Sigmoid colon (tissue), 3 donors: ENCODE measurements at regions not wholly inside any gene's neighbourhood (a gene's known extent, or its start where the extent isn't known, plus 50 kb on each side); places are given as distances from the start of the nearest gene placed in this dataset.

ENCODE experiments used
- CTCF ChIP-seq, 4 experiments: fragments of 450-650 bp in 3 of 4; fragments of 200-600 bp in 1 of 4; IDR thresholded peaks; one replicate each; pipeline ENCODE4 v1.5.1; 2016 to 2019; ENCODE audit warnings: antibody characterized with exemption in 4 of 4, mild to moderate bottlenecking in 3 of 4, moderate library complexity in 2 of 4
- POLR2A ChIP-seq, 2 donors: fragments of 450-650 bp; IDR thresholded peaks; one replicate each; pipeline ENCODE4 v1.6.1; 2016; ENCODE audit warnings: antibody characterized with exemption in 2 of 2, mild to moderate bottlenecking in 2 of 2, moderate library complexity in 2 of 2

DNA sequence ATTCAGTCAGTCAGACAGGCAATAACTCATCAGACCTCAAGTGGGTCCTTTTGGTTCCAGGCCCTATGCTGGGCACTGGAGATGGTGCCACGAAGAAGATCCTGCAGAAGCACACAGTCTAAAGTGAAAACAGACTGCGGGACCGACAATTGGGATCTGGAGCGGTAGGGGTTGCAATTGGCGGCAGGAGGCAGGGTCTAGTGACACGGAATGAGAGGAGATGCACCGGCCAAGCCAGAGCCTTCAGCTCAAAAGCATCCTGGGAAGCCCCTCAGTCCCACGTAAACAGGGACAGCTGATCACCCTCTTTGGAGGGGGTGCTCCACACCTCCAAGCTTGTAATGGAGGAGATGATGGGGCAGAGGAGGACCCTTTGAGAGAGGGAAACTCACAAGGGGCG lies 56.2 kb downstream of the KLHDC7A start:
- no peak for TF ChIP-seq POLR2A (IDR thresholded peaks at IDR 0.05)
- TF ChIP-seq CTCF (IDR thresholded peaks at IDR 0.05), result no peak
